H1 (cell line): ENCODE measurements at regions not wholly inside any gene's neighbourhood (a gene's known extent, or its start where the extent isn't known, plus 50 kb on each side); places are given as distances from the start of the nearest gene placed in this dataset.

Experiments used
- TF ChIP-seq, protein P1 (sequence below): fragments of 300-600 bp; sonication (generic); IDR thresholded peaks from 2 replicates; pipeline ENCODE4 v1.7.1; 2012; ENCODE audit warnings: low read length, moderate library complexity, mild to moderate bottlenecking, inconsistent platforms; ENCODE audit not compliant: insufficient replicate concordance

DNA sequence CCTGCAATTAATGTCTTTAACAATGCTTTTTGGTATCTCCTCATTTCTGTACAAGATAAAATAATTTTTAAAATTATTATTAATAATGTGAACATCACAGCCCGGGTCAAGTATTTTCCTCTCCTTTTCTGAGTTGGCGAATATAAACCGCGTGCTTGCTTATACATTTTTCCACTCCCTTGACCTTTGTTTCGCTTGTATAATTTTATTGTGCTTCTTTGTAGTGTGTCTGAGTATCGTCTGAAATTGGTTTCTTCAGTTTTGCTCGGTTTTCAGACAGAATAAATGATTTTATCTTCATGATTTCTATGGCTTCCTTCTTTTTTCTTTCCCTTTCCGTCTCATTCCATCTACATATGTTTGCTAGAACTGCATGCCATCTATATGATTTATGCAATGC lies 448.5 kb downstream of the MAT2B start (continued):
- TF ChIP-seq, protein P1, sequence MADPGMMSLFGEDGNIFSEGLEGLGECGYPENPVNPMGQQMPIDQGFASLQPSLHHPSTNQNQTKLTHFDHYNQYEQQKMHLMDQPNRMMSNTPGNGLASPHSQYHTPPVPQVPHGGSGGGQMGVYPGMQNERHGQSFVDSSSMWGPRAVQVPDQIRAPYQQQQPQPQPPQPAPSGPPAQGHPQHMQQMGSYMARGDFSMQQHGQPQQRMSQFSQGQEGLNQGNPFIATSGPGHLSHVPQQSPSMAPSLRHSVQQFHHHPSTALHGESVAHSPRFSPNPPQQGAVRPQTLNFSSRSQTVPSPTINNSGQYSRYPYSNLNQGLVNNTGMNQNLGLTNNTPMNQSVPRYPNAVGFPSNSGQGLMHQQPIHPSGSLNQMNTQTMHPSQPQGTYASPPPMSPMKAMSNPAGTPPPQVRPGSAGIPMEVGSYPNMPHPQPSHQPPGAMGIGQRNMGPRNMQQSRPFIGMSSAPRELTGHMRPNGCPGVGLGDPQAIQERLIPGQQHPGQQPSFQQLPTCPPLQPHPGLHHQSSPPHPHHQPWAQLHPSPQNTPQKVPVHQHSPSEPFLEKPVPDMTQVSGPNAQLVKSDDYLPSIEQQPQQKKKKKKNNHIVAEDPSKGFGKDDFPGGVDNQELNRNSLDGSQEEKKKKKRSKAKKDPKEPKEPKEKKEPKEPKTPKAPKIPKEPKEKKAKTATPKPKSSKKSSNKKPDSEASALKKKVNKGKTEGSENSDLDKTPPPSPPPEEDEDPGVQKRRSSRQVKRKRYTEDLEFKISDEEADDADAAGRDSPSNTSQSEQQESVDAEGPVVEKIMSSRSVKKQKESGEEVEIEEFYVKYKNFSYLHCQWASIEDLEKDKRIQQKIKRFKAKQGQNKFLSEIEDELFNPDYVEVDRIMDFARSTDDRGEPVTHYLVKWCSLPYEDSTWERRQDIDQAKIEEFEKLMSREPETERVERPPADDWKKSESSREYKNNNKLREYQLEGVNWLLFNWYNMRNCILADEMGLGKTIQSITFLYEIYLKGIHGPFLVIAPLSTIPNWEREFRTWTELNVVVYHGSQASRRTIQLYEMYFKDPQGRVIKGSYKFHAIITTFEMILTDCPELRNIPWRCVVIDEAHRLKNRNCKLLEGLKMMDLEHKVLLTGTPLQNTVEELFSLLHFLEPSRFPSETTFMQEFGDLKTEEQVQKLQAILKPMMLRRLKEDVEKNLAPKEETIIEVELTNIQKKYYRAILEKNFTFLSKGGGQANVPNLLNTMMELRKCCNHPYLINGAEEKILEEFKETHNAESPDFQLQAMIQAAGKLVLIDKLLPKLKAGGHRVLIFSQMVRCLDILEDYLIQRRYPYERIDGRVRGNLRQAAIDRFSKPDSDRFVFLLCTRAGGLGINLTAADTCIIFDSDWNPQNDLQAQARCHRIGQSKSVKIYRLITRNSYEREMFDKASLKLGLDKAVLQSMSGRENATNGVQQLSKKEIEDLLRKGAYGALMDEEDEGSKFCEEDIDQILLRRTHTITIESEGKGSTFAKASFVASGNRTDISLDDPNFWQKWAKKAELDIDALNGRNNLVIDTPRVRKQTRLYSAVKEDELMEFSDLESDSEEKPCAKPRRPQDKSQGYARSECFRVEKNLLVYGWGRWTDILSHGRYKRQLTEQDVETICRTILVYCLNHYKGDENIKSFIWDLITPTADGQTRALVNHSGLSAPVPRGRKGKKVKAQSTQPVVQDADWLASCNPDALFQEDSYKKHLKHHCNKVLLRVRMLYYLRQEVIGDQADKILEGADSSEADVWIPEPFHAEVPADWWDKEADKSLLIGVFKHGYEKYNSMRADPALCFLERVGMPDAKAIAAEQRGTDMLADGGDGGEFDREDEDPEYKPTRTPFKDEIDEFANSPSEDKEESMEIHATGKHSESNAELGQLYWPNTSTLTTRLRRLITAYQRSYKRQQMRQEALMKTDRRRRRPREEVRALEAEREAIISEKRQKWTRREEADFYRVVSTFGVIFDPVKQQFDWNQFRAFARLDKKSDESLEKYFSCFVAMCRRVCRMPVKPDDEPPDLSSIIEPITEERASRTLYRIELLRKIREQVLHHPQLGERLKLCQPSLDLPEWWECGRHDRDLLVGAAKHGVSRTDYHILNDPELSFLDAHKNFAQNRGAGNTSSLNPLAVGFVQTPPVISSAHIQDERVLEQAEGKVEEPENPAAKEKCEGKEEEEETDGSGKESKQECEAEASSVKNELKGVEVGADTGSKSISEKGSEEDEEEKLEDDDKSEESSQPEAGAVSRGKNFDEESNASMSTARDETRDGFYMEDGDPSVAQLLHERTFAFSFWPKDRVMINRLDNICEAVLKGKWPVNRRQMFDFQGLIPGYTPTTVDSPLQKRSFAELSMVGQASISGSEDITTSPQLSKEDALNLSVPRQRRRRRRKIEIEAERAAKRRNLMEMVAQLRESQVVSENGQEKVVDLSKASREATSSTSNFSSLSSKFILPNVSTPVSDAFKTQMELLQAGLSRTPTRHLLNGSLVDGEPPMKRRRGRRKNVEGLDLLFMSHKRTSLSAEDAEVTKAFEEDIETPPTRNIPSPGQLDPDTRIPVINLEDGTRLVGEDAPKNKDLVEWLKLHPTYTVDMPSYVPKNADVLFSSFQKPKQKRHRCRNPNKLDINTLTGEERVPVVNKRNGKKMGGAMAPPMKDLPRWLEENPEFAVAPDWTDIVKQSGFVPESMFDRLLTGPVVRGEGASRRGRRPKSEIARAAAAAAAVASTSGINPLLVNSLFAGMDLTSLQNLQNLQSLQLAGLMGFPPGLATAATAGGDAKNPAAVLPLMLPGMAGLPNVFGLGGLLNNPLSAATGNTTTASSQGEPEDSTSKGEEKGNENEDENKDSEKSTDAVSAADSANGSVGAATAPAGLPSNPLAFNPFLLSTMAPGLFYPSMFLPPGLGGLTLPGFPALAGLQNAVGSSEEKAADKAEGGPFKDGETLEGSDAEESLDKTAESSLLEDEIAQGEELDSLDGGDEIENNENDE: no peak
